HepG2 (cell line): ENCODE measurements at regions not wholly inside any gene's neighbourhood (a gene's known extent, or its start where the extent isn't known, plus 50 kb on each side); places are given as distances from the start of the nearest gene placed in this dataset.
A peak's percentile ranks its signal among the peaks of the same experiment; 100 is the strongest.

Experiments
- ARNT2 ChIP-seq: sonication (generic); formaldehyde crosslinking; IDR thresholded peaks from 2 replicates; pipeline ENCODE4 v1.8.0; 2022; ENCODE audit warnings: mild to moderate bottlenecking, low read depth, missing genetic modification reagents, moderate library complexity
- FOSL2 ChIP-seq: sonication (generic); formaldehyde crosslinking; IDR thresholded peaks from 2 replicates; pipeline ENCODE4 v1.4.0; 2020; ENCODE audit warnings: missing genetic modification reagents
- HIVEP1 ChIP-seq: sonication (generic); formaldehyde crosslinking; IDR thresholded peaks from 2 replicates; pipeline ENCODE4 v1.4.0; 2020; ENCODE audit warnings: mild to moderate bottlenecking, missing genetic modification reagents
- ISL2 ChIP-seq: sonication (generic); formaldehyde crosslinking; IDR thresholded peaks from 2 replicates; pipeline ENCODE4 v1.5.0; 2020; ENCODE audit warnings: missing genetic modification reagents
- LCORL ChIP-seq, 2 experiments: fragments of 450-650 bp in 1 of 2; sonication (generic) in 1 of 2; formaldehyde crosslinking in 1 of 2; IDR thresholded peaks; 2 replicates each; pipeline versions ENCODE4 v1.5.0 to v1.6.1; 2017 to 2020; ENCODE audit warnings: antibody characterized with exemption in 1 of 2, missing genetic modification reagents in 1 of 2
- MTF2 ChIP-seq: sonication (generic); formaldehyde crosslinking; IDR thresholded peaks from 2 replicates; pipeline ENCODE4 v1.5.0; 2020; ENCODE audit warnings: missing genetic modification reagents, borderline replicate concordance
- RERE ChIP-seq: IDR thresholded peaks from 2 replicates; pipeline ENCODE4 v1.6.1; 2016; ENCODE audit warnings: low read depth, missing genetic modification reagents, missing compliant biosample characterization
- RNF2 ChIP-seq: fragments of 450-650 bp; conservative IDR thresholded peaks from 2 replicates; pipeline ENCODE4 v1.6.1; 2016; ENCODE audit warnings: low read depth
- ZKSCAN1 ChIP-seq: fragments of 150-350 bp; IDR thresholded peaks from 2 replicates; pipeline ENCODE4 v1.6.1; 2014; ENCODE audit warnings: low read length
- ZNF142 ChIP-seq: sonication (generic); formaldehyde crosslinking; IDR thresholded peaks from 2 replicates; pipeline ENCODE4 v1.4.0; 2020; ENCODE audit warnings: missing genetic modification reagents
- ZNF225 ChIP-seq: sonication (generic); formaldehyde crosslinking; IDR thresholded peaks from 2 replicates; pipeline ENCODE4 v1.4.0; 2020; ENCODE audit warnings: mild to moderate bottlenecking, missing genetic modification reagents
- ZNF281 ChIP-seq: sonication (generic); formaldehyde crosslinking; IDR thresholded peaks from 2 replicates; pipeline ENCODE4 v1.4.0; 2020; ENCODE audit warnings: missing genetic modification reagents, borderline replicate concordance
- ZNF383 ChIP-seq: sonication (generic); formaldehyde crosslinking; IDR thresholded peaks from 2 replicates; pipeline ENCODE4 v1.4.0; 2020; ENCODE audit warnings: missing genetic modification reagents, mild to moderate bottlenecking, borderline replicate concordance
- ZNF468 ChIP-seq: sonication (generic); formaldehyde crosslinking; IDR thresholded peaks from 2 replicates; pipeline ENCODE4 v1.8.0; 2022; ENCODE audit warnings: mild to moderate bottlenecking, moderate library complexity, missing genetic modification reagents
- ZNF652 ChIP-seq: IDR thresholded peaks from 2 replicates; pipeline ENCODE4 v1.6.1; 2016; ENCODE audit warnings: low read depth, borderline replicate concordance

- TF ChIP-seq ZKSCAN1, result no peak
- no peak for TF ChIP-seq ZNF383
- TF ChIP-seq RERE (CRISPR knock-in tag), result peak; percentile 80; the same call in 1 of the 2 replicates
- TF ChIP-seq ZNF142 (CRISPR knock-in tag), result no peak
- TF ChIP-seq HIVEP1, result no peak
- TF ChIP-seq ZNF281 (CRISPR knock-in tag), result no peak
- TF ChIP-seq ZNF225 (CRISPR knock-in tag), result no peak
- no peak for TF ChIP-seq LCORL (IDR thresholded peaks at IDR 0.05)
- peak; percentile 83 for TF ChIP-seq LCORL (CRISPR knock-in tag; IDR thresholded peaks at IDR 0.05)
- TF ChIP-seq FOSL2, result peak; percentile 59
- 0 out of 2 replicates have a peak, but pooled peaks have one; percentile 27 for TF ChIP-seq ARNT2
- TF ChIP-seq ISL2, result peak; percentile 95
- no peak for TF ChIP-seq MTF2 (CRISPR knock-in tag)
- TF ChIP-seq ZNF468, result no peak
- no peak; the same call in 1 of the 2 replicates for TF ChIP-seq ZNF652 (CRISPR knock-in tag)
- TF ChIP-seq RNF2, result no peak
Measured at GRCh38 chr4:123856689-123857545, 460.3 kb downstream of the SPRY1 start (continued).
